HepG2 (cell line): ENCODE measurements at regions not wholly inside any gene's neighbourhood (a gene's known extent, or its start where the extent isn't known, plus 50 kb on each side); places are given as distances from the start of the nearest gene placed in this dataset.

Experiments used
- ATAC-seq: fragments of 200-7000 bp; cut with Tn5 transposase; 3 replicates; pipeline ENCODE4 v1.9.1; 2020; ENCODE audit warnings: mild to moderate bottlenecking, moderate library complexity
- BruUV-seq: library from RNA; stranded (reverse); fragments of 400-500 nt; replicated peaks from 2 replicates; lab custom pipeline; 2021; lab: Mats Ljungman, UMichigan
- CTCF ChIA-PET: fragments of 300-600 bp; formaldehyde crosslinking; extraction: SDS; loops from one replicate; lab custom pipeline; 2021; ENCODE audit warnings: low total read pairs, inconsistent platforms, low intra/inter-chr PET ratio; lab: Yijun Ruan, JAX
- POLR2A ChIA-PET: fragments of 350-600 bp; sonication (Branson Sonifier 250); formaldehyde crosslinking; loops from one replicate; lab custom pipeline; 2020; ENCODE audit warnings: antibody characterized with exemption, inconsistent platforms; lab: Yijun Ruan, JAX
- DNase-seq: peaks from one replicate; pipeline ENCODE4 v3.0.0-alpha.2; 2015; ENCODE audit warnings: low spot score
- FAIRE-seq: peaks from 3 replicates; lab custom pipeline; 2011; peaks lifted over from hg19 to GRCh38; lab: Jason Lieb, UNC
- H2AFZ ChIP-seq: one replicate; pipeline ENCODE4 v1.6.1; 2011; ENCODE audit warnings: low read length, inconsistent platforms
- H3K27ac ChIP-seq: fragments of 300-600 bp; 3 replicates; pipeline ENCODE4 v1.8.0; 2011; ENCODE audit warnings: mixed run types, mild to moderate bottlenecking, mixed read lengths, low read length, inconsistent platforms; ENCODE audit not compliant: insufficient read depth; ENCODE audit errors: extremely low read length
- H3K27me3 ChIP-seq, 2 experiments: fragments of 200-600 bp in 1 of 2; 2 replicates in 1 of 2; 3 replicates in 1 of 2; pipeline versions ENCODE4 v1.6.0 to v1.8.0; 2011; ENCODE audit warnings: low read length in 2 of 2, mild to moderate bottlenecking in 2 of 2, moderate library complexity in 2 of 2, inconsistent platforms in 1 of 2; ENCODE audit not compliant: insufficient read depth in 2 of 2, control insufficient read depth in 1 of 2
- H3K36me3 ChIP-seq, 2 experiments: fragments of 200-600 bp in 1 of 2; replicated peaks in 1 of 2; 2 replicates in 1 of 2; 3 replicates in 1 of 2; pipeline versions ENCODE4 v1.5.1 to v1.8.0; 2011; ENCODE audit warnings: low read length in 2 of 2, inconsistent platforms in 1 of 2; ENCODE audit not compliant: insufficient read depth in 2 of 2, control insufficient read depth in 1 of 2
- H3K4me1 ChIP-seq: 2 replicates; pipeline ENCODE4 v1.5.1; 2012; ENCODE audit warnings: low read length, inconsistent platforms; ENCODE audit not compliant: insufficient read depth
- H3K4me2 ChIP-seq: 2 replicates; pipeline ENCODE4 v1.6.0; 2011; ENCODE audit warnings: low read depth, low read length, inconsistent platforms
- H3K4me3 ChIP-seq, 3 experiments: fragments of 200-600 bp in 1 of 3; sonication (generic), shearing (Covaris generic) in 1 of 3; replicated peaks in 1 of 3; 2 replicates each; pipeline ENCODE4 v1.5.1; 2011 to 2016; ENCODE audit warnings: low read length in 3 of 3, inconsistent platforms in 2 of 3, low read depth in 2 of 3, mild to moderate bottlenecking in 2 of 3, control low read depth in 1 of 3, mixed read lengths in 1 of 3; ENCODE audit not compliant: insufficient read depth in 1 of 3
- H3K79me2 ChIP-seq: one replicate; pipeline ENCODE4 v1.6.1; 2011; ENCODE audit warnings: low read length, inconsistent platforms; ENCODE audit not compliant: insufficient read depth
- H3K9ac ChIP-seq: 2 replicates; pipeline ENCODE4 v1.6.0; 2011; ENCODE audit warnings: mild to moderate bottlenecking, low read depth, low read length, inconsistent platforms; ENCODE audit not compliant: insufficient read depth
- H3K9me3 ChIP-seq: 2 replicates; pipeline ENCODE4 v1.5.1; 2012; ENCODE audit warnings: mild to moderate bottlenecking, low read length
- H4K20me1 ChIP-seq: 2 replicates; pipeline ENCODE4 v1.6.0; 2011; ENCODE audit warnings: inconsistent platforms, mild to moderate bottlenecking, low read length, moderate library complexity; ENCODE audit not compliant: insufficient read depth
- BCL6 ChIP-seq: IDR thresholded peaks from 2 replicates; pipeline ENCODE4 v1.6.1; 2016; ENCODE audit warnings: missing genetic modification reagents, missing compliant biosample characterization
- CCDC6 ChIP-seq: sonication (generic); formaldehyde crosslinking; IDR thresholded peaks from 2 replicates; pipeline ENCODE4 v1.8.1; 2022; ENCODE audit warnings: mild to moderate bottlenecking, missing genetic modification reagents, moderate library complexity
- ELK4 ChIP-seq: sonication (generic); formaldehyde crosslinking; IDR thresholded peaks from 2 replicates; pipeline ENCODE4 v1.9.0; 2021; ENCODE audit warnings: missing genetic modification reagents, borderline replicate concordance
- ERF ChIP-seq: IDR thresholded peaks from 2 replicates; pipeline ENCODE4 v1.6.1; 2018; ENCODE audit warnings: missing biosample characterization, missing genetic modification reagents
- KAT7 ChIP-seq: IDR thresholded peaks from 2 replicates; pipeline ENCODE4 v1.6.1; 2018; ENCODE audit warnings: borderline replicate concordance, missing compliant biosample characterization
- NONO ChIP-seq, 2 experiments: fragments of 450-650 bp in 1 of 2; sonication (generic) in 1 of 2; formaldehyde crosslinking in 1 of 2; IDR thresholded peaks in 1 of 2; conservative IDR thresholded peaks in 1 of 2; 2 replicates each; pipeline versions ENCODE4 v1.6.1 to v1.8.0; 2017 to 2022; ENCODE audit warnings: mild to moderate bottlenecking in 1 of 2, missing genetic modification reagents in 1 of 2, moderate library complexity in 1 of 2
- PAWR ChIP-seq: sonication (generic); formaldehyde crosslinking; IDR thresholded peaks from 2 replicates; pipeline ENCODE4 v1.4.0; 2020; ENCODE audit warnings: missing genetic modification reagents, mild to moderate bottlenecking, borderline replicate concordance
- PCBP2 ChIP-seq: fragments of 200-400 bp; formaldehyde crosslinking; optimal IDR thresholded peaks from 2 replicates; pipeline ENCODE3; 2018; ENCODE audit warnings: low read length, low read depth; ENCODE audit not compliant: poor library complexity, severe bottlenecking
- PHF5A ChIP-seq: IDR thresholded peaks from one replicate; pipeline ENCODE4 v1.6.1; 2018; ENCODE audit warnings: low read depth, missing genetic modification reagents; ENCODE audit not compliant: unreplicated experiment
- RBM39 ChIP-seq: fragments of 200-400 bp; formaldehyde crosslinking; IDR thresholded peaks from one replicate; pipeline ENCODE4 v1.6.1; 2018; ENCODE audit warnings: antibody characterized with exemption, mild to moderate bottlenecking, low read depth, low read length; ENCODE audit not compliant: poor library complexity, severe bottlenecking
- SKIL ChIP-seq: sonication (generic); formaldehyde crosslinking; IDR thresholded peaks from 2 replicates; pipeline ENCODE4 v1.8.0; 2022; ENCODE audit warnings: missing genetic modification reagents, mild to moderate bottlenecking, moderate library complexity, borderline replicate concordance
- TFAP4 ChIP-seq: sonication (generic); IDR thresholded peaks from 2 replicates; pipeline ENCODE4 v1.6.1; 2016; ENCODE audit warnings: low read depth, borderline replicate concordance
- YEATS4 ChIP-seq: sonication (generic); formaldehyde crosslinking; IDR thresholded peaks from 2 replicates; pipeline ENCODE4 v1.4.0; 2020; ENCODE audit warnings: missing genetic modification reagents, borderline replicate concordance
- ZNF607 ChIP-seq: sonication (generic); formaldehyde crosslinking; IDR thresholded peaks from 2 replicates; pipeline ENCODE4 v1.5.1; 2020; ENCODE audit warnings: missing genetic modification reagents, mild to moderate bottlenecking, borderline replicate concordance
- ZNF720 ChIP-seq: sonication (generic); formaldehyde crosslinking; IDR thresholded peaks from 2 replicates; pipeline ENCODE4 v1.4.0; 2020; ENCODE audit warnings: missing genetic modification reagents
- ZNF780A ChIP-seq: sonication (generic); formaldehyde crosslinking; IDR thresholded peaks from 2 replicates; pipeline ENCODE4 v1.8.0; 2022; ENCODE audit warnings: mild to moderate bottlenecking, missing genetic modification reagents, moderate library complexity
- in situ Hi-C: cut with HindIII; loops from 2 replicates; pipeline ENCODE4 v1.10.0; 2017; ENCODE audit warnings: low pct_unique_long_range_greater_than_20kb; ENCODE audit not compliant: extremely low pct_ligation_motif_present
- intact Hi-C: fragments of 100-400 bp; cut with micrococcal nuclease; formaldehyde crosslinking; loops from one replicate; pipeline ENCODE4 v1.10.0; 2022; ENCODE audit not compliant: unreplicated experiment

- BruUV-seq: no TSS peak
- Histone ChIP-seq H3K9ac (no peak overlapping the region), H3K4me3 (no peak overlapping the region), H3K4me1 (no peaks in the 10 kb centered on the region), H3K79me2 (no peaks in the 10 kb centered on the region), H3K36me3 (no peaks in the 10 kb centered on the region), H3K27me3 (no peaks in the 10 kb centered on the region), H3K4me2 (no peak overlapping the region), H2AFZ (no peak overlapping the region), H3K27ac (no peak overlapping the region), H4K20me1 (no peaks in the 10 kb centered on the region), H3K9me3 (no peaks in the 10 kb centered on the region)
- in situ Hi-C loops (no loop called here), intact Hi-C loops (no loop called here)
- CTCF ChIA-PET: no interaction called here
- no peak for ATAC-seq
- TF ChIP-seq NONO (IDR thresholded peaks at IDR 0.05) (no peak), NONO (CRISPR knock-in tag; conservative IDR thresholded peaks at IDR 0.05) (no peak), ZNF780A (CRISPR knock-in tag) (no peak), PAWR (CRISPR knock-in tag) (no peak), ERF (no peak), ZNF720 (no peak), RBM39 (no peak), PHF5A (no peak), TFAP4 (no peak), KAT7 (no peak), ZNF607 (CRISPR knock-in tag) (no peak), CCDC6 (CRISPR knock-in tag) (no peak), ELK4 (CRISPR knock-in tag) (no peak), BCL6 (CRISPR knock-in tag) (no peak), PCBP2 (no peak), SKIL (CRISPR knock-in tag) (no peak), YEATS4 (CRISPR knock-in tag) (no peak)
- FAIRE-seq: no peak
- POLR2A ChIA-PET: no interaction called here
- no peak for DNase-seq
Measured at GRCh38 chr5:105213078-105213477, 1650.5 kb upstream of the NUDT12 start.
